Fibroblast of the aortic adventitia (primary cell): ENCODE measurements at regions not wholly inside any gene's neighbourhood (a gene's known extent, or its start where the extent isn't known, plus 50 kb on each side); places are given as distances from the start of the nearest gene placed in this dataset.

Experiments
- DNase-seq: peaks from one replicate; pipeline ENCODE4 v3.0.0-alpha.2; 2010; ENCODE audit warnings: low read depth
- H3K4me3 ChIP-seq: 2 replicates; pipeline ENCODE4 v1.5.1; 2011; ENCODE audit warnings: low read depth, mild to moderate bottlenecking, control low read depth, low read length, moderate library complexity
- CTCF ChIP-seq: IDR thresholded peaks from 2 replicates; pipeline ENCODE4 v1.5.1; 2011; ENCODE audit warnings: mild to moderate bottlenecking, low read length, control low read depth, inconsistent platforms; ENCODE audit not compliant: insufficient read depth

GRCh38 chr9:108569624-108570023 is 286.2 kb downstream of the ACTL7B start:
- H3K4me3 ChIP-seq: no peak overlapping the region
- DNase-seq: peak; percentile 65
- TF ChIP-seq CTCF: no peak

GRCh38 chr9:108568093-108568492 is 287.7 kb downstream of the ACTL7B start:
- TF ChIP-seq CTCF: no peak
- H3K4me3 ChIP-seq: no peak overlapping the region
- no peak for DNase-seq

GRCh38 chr9:108567571-108567970 is 288.2 kb downstream of the ACTL7B start:
- TF ChIP-seq CTCF: no peak
- no peak for DNase-seq
- H3K4me3 ChIP-seq: no peak overlapping the region

GRCh38 chr9:108565651-108566378 is 290.0 kb downstream of the ACTL7B start:
- peak; percentile 87 for TF ChIP-seq CTCF
- peak; percentile 97 for DNase-seq
- H3K4me3 ChIP-seq: no peak overlapping the region

GRCh38 chr9:108562176-108562575 is 293.6 kb downstream of the ACTL7B start:
- DNase-seq: peak; percentile 12
- no peak overlapping the region for H3K4me3 ChIP-seq
- no peak for TF ChIP-seq CTCF

- no peak overlapping the region for H3K4me3 ChIP-seq
- DNase-seq: no peak
- no peak for TF ChIP-seq CTCF
Observed at GRCh38 chr9:108559432-108559831, 296.4 kb downstream of the ACTL7B start.

GRCh38 chr9:108554831-108555230 is 301.0 kb downstream of the ACTL7B start:
- no peak for DNase-seq
- H3K4me3 ChIP-seq: no peak overlapping the region
- no peak for TF ChIP-seq CTCF
